Posterior cingulate gyrus (tissue), 11 donors: ENCODE measurements at regions not wholly inside any gene's neighbourhood (a gene's known extent, or its start where the extent isn't known, plus 50 kb on each side); places are given as distances from the start of the nearest gene placed in this dataset.
A peak's percentile ranks its signal among the peaks of the same experiment; 100 is the strongest.

ENCODE experiments used
- DNase-seq, 10 donors: peaks; one replicate each; pipeline versions ENCODE4 v3.0.0 to v3.0.0-alpha.2; 2020 to 2021; ENCODE audit warnings: mixed read lengths in 3 of 10
- intact Hi-C: fragments of 100-400 bp; cut with DNase I; formaldehyde crosslinking; loops from one replicate; pipeline ENCODE4 v1.15.1; 2023

DNA sequence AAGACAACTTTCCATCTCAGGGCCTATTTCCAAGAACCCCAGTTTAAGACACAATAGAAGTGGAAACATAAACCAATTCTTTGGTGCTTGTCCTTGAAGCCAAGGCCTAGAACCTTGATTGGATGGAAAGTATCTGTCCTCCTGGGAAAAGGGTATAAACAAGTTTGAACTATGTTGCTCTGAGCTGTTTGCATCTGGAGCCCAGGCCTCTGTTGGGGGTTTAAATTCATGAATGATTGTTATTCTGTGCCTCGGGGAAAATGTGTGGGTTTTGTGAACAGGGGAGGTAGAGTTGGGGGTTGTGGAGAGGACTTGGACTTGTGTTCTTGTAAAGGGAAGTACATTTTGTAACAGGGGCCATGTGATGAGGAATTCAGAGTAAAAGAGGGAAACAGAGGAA lies 406.1 kb downstream of the SLC4A3 start:
- intact Hi-C loops: no loop called here
- no peak for DNase-seq

DNA sequence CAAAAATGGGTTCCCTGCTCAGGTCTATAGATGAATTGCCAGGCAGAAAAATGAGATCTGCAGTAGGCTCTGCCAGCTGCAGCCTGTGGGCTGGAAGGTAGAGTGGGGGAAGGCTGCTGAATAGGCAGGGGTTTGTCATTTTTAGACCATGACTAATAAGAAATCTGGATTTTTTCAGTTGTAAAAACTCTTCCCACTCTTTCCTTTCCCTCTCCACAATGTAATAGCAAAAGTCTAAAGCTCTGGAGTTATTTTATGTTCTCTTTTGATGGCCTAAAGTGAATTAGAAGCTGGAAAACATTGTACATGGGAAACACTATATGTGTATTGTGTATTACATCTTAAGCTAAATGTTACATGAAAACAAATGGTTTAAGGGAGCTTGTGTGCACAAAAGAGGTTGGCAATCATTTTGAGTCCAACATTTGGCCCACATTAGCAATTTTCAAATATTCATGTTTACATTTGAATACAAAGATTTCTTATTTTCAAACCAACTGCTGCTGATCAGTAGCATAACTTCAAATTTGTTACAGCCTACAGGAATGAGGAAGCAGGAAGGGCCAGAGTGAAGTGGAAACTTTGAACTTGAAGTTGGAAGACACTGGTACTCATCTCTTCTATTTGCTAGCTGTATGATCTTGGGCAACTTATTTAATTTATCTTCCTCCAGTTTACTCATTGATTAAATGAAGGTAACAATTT lies 407.1 kb downstream of the SLC4A3 start:
- intact Hi-C loops: no loop called here
- DNase-seq: peak in 4 of 10 donors; percentile 26 to 87 (median 56)

DNA sequence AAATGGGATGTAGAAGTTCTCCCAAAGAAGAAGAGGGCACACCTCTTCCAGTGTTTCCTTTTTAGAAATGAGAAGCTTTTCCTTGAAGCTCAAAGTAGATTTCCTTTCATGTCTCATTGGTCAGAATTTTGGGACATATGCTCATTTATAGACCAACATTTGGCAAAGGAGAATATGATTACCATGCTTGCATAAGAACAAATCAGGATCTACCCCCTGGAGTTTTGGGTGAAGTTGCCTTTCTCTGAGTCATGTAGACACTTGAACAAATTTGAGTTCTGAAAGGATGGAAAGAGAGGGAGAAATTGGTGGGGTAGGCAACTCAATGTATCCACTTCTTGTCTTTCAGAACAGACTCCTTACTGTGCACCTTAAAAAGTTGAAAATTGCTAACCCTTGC lies 409.0 kb downstream of the SLC4A3 start:
- intact Hi-C loops: no loop called here

DNA sequence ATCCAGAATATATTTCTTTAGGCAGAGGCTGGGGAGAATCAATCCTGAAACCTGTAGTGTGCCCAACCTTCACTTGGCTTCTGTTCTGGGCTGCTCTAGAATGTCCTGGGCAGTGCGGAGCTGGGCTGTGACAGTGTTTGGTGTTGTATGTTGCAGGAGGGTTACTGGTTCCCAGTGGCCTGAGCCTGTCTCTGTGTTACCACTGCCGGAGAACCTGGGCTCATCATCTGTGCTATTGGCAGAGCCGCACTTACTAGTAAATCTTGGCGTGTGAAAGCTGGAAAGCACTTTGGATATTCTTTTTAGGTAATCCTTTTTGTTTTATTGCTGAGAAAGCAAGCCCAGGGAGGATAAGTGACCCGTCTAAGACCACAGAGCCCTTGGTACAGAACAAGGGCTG lies 412.9 kb downstream of the SLC4A3 start:
- intact Hi-C loops: no loop called here
- no peak for DNase-seq

More for the DNA sequence above, 409.0 kb downstream of the SLC4A3 start:
- no peak for DNase-seq

DNA sequence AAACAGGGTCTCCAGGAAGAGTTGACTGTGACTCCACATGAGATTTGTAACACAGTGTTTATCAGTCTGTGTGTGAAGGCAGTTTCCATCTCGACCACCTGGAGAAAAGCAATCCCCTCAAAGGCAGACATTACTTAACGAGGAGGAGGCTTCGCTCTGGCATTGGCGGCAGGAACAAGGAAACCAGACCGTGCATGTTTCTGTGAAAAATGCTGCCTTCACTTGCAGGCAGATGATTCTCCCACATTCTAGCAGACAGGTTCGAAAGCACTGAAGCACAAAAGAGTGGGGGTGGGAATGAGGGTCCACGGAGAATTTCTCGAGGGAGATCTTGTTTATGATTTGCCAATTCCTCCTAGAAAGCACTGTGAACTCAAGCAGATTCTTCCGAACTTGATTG lies 414.0 kb downstream of the SLC4A3 start:
- intact Hi-C loops: no loop called here

DNA sequence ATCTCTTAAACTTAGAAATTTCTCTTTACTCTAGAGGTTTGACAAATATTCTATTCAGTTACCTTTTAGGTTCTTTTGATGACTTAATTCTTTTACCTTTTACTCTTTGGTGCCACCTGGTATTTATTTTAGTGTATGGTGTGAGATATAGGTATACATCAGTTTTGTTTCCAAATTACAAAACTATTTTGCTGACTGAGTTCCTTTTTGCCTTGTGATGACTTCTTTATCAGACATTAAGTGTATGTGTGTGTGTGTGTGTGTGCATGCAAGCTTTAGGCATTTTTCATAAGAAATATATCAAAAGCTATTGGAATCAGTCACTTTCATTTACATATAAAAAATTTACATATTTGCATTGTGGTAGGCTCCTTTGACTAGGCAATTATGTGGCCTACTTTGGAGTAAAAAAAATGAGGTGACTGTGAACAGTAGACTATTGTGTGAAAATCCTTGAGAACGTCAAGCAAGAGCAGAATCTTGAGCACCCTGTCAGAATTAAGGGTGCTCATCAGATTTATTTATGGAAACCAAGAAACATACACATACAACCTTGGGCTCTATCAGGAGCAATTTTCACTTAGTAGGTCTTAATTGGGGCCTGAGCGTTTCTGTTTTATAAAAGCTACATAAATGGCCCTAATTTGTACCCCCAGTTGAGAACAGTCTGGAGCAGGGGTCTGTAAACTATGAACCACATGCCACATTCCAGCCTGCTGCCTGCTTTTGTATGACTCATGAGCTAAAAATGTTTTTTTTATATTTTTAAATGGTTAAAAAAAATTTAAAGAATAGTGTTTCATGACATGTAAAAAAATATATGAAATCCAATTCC lies 415.9 kb downstream of the SLC4A3 start:
- DNase-seq: no peak
- intact Hi-C loops: no loop called here

More for the DNA sequence above, 414.0 kb downstream of the SLC4A3 start:
- no peak for DNase-seq

DNA sequence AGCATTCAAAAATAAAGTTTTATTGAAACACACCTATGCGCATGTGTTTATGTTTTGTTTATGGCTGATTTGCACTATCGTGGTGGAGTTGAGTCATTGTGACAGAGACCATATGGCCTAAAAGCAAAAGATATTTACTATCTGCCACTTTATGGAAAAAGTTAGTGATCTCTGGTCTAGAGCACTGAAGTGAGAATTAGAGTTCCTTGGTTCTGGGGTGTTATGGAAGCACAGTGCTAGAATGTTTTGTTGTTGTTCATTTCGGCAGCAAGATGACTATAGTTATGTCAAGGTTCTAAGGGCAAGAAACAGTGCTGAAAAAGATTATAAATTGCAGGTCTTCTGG lies 416.5 kb downstream of the SLC4A3 start:
- no peak for DNase-seq
- intact Hi-C loops: no loop called here

DNA sequence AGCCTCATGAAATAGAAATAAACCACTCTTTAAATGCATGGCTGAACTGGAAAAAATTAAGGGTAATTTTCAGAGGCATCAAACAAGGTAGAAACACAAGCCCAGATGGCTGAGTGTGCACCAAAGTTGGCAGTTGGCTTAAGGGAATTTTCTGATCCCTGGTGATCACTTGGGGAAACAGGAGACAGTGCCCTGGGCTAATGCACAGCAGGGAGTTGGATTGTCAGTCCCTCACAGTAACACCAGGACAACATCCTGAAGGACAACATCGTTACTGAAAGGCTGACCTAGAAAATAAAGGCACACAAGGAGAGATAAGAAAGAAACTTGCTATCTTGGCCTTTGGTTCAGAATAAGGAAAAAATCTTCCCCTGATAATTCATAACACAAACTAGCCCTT lies 417.0 kb downstream of the SLC4A3 start:
- intact Hi-C loops: no loop called here

DNA sequence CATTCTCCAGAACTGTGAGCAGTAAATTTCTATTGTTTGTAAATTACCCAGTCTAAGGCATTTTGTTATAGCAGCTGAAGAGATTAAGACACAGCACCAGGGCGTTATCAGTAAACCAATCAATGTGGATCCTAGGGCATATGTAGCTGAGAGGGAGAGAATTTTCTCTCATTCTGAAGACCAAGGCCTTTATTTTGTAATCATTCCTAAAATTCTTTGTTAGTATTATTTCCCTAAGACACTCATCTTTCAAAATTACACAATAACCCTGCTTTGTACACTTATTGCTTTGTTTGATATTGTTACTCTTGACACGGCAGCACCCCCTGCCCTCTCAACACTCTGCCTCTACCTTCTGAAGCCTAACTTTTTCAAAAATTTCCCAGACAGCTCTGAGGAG lies 419.1 kb downstream of the SLC4A3 start:
- intact Hi-C loops: no loop called here
- no peak for DNase-seq

More for the DNA sequence above, 417.0 kb downstream of the SLC4A3 start:
- no peak for DNase-seq

DNA sequence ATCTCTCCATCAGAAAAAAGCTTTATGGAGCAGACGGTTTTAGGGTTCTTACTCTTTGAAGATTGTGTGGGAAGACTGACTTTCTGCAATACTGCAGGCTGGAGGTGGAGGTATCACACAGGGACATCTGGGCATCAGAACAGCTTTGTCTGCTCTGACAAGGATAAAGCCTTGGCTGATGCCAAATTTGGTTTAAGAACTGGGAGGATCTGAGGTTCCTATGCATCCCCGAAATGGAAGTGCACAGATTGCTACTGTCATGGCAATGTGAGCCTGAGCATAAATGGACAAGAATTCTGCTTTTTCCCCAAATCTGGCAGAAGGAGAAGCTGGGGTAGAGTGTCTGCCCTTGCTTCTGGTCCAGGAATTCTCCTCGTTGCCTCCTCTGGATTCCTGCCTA lies 424.3 kb downstream of the SLC4A3 start:
- intact Hi-C loops: no loop called here
- peak in 4 of 10 donors; percentile 21 to 77 (median 36) for DNase-seq

DNA sequence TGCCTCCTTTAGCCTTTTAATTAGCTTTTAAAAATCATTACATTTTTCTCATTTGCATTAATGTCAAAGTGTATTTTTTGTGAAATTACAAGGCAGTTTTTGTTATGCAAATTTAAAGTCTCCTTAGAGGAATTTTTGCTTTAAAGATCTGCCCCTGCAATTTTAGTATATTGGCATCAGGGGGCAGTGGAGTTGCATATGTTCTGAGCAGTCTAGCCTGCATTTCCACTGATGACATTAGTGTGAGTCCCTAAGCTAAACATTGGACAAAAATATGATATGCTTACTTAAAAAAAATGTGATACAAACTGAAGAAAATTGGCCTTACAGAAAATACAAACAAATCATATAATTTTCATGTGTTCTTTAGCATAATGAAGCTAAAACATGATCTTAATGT lies 426.5 kb downstream of the SLC4A3 start:
- DNase-seq: no peak
- intact Hi-C loops: no loop called here

DNA sequence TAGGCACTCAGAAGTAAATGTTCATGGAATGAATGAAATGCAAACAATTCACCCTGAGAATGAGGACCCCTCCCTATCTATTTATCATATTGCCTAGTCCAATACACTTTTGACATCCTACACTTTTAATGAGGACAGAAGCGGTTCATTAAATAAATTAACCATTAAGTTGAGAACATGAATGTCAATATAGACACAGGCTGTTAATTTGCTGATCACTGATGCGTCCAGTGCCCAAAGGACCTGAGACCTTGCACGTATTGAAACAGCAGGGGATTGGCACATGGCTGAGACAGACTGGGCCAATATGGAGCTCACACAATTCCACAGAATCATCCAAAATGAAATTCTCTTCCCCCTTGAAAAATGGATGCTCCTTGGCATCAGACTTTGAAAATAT lies 430.0 kb downstream of the SLC4A3 start:
- intact Hi-C loops: no loop called here
- no peak for DNase-seq

DNA sequence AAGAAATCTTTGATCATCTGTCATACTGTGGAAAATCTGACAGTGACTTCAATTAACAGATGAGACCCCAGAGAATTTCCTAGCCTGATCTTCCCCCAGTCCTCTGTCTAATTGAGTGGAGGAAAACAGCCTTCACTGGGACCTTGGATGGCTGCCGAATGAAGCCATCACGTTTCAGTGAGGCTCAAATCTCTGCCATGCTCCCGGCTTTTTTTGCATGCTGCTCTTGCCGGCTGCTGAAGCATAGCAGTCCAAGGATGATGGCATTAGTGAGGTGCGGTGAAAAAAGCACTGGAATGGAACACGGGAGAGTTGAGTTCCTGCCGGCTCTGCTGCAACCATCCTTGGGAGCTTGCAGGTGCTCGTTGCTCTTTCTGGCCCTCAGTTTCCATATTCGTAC lies 430.5 kb downstream of the SLC4A3 start:
- DNase-seq: no peak
- intact Hi-C loops: no loop called here

DNA sequence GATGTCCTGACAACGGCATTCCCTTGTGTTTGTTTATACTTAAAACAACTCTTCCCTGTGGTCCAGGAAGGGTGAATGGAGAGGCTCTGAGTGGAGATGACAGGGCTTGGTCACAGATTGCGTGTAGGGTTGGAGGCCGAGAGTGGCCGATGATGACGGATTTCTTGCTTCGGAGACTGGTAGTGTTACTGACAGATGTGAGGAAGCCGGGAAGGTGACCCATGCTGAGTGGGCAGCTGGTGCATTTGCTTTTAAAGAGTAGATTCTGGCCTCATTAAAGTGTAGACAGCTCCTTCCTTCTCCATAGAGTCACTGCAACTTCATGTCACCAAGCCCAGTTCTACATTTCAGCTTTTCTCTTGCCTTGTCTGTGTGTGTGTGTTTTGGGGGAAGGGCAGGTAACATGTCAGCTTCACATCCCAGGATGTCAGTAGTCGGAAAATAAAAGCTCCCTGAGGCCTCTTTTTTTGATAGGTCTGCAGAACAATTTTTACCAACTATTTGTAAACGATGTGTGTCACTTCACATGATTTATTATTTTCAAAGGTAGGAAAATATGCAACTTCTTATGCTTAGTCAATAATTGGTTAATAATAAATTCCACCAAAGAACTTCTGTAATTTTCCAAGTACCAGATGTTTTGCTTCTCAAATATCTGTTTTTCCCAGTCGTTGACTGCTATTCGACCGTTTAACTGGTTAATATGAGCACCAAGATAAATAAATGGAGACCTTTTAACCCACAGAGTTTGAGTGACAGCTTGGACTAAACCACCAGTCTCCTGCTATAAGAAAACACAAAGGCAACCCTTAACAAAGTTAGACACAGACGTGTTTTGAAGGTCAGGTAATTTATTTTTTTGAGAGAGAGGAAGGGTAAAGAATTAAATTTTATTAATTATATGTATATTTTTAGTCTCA lies 436.9 kb downstream of the SLC4A3 start:
- intact Hi-C loops: no loop called here

DNA sequence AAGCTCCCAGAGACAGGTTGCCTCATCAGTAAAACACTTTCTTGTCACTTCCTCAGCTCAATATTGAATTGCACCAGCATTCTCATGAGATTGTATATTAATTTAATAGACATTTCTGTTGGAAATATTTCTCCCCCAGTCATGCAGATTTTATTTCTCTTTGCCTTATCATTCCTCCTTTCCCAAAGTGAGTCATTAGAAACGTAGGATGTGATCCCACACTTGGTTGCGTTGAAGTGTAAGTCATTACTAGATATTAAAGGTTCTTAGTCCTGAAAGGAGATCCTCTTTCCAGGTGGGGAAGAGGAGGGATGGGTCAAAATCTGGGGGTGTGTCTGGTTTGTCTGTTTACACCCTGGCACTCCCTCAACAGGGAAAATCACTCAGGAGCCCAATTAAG lies 438.2 kb downstream of the SLC4A3 start:
- intact Hi-C loops: no loop called here
- no peak for DNase-seq

More for the DNA sequence above, 436.9 kb downstream of the SLC4A3 start:
- no peak for DNase-seq

DNA sequence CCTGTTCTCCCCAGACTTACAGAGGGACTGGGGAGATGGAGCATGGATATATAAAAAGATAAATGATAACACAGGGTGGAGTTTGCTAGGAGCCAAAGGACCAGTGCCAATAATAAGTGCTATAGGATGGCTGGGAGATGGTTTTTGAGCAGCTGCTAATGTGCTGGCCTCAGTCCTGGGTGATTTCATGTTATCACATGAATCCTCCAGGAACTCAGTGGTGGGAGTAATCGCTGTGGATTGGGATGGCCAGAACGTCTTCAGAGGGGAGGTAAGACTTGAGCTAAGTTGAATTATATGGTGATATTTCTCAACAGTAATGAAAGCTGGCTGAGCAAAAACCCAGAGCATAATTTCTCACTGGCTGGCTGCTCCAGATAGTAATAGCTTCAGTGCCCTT lies 441.4 kb downstream of the SLC4A3 start:
- intact Hi-C loops: no loop called here
- DNase-seq: no peak

DNA sequence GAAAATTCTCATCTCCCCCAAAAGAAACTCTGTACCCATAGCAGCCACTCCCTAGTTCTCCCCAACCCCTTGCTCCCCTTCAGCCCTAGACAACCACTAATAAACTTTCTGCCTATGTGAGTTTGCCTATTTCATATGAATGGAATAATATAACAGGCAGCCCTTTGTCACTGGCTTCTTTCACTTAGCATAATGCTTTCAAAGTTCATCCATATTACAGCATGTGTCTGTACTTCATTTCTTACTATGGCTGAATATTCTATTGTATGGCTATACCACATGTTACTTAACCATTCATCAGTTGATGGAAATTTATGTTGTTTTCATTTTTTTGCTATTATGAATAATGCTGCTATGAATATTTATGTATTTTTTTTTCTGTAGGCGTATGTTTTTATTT lies 442.9 kb downstream of the SLC4A3 start:
- DNase-seq: no peak
- intact Hi-C loops: no loop called here

DNA sequence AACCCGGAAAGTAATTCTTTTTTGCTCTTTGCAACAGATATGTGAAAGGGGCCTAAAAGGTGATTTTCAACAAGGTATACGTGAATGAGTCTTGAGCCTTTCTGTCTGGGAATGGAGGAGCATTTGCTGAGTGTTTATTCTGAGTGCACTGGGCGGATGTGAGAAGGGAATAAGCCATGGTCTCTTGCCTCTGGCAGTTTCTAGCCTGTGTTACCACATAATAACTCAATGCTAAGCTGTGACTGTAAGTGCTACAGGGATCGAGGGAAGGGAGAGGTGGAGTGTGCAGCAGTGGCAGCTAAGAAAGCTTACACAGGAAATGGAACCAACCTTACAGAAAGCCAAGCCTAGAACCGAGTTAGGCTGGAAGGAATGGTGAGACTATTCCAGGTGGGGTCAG lies 444.3 kb downstream of the SLC4A3 start:
- no peak for DNase-seq
- intact Hi-C loops: no loop called here

DNA sequence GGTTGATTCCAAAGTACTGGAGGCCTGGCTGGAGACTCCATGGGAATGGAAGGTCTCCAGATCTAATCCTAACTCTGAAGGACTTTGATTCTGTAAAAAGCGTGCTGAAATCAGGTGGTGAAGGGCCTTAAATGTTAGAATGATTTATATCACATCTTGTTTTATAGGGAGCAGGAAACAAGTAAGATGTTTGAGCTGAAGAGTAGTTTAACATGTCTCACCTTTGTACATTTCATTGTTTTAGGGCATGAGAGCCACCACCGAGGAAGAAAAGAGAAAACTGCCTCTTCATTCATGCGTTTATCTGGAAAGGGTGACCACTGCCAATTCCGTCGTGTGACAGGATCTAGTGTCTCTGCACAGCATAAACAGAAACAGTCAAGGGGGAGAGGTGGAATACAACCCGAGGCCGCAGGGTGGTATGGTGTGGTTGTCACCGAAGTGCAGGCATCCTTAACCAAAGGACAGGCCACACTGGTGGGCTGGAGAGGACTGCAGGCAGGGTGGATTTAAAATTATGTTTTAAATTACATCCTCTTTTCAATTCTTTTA lies 445.3 kb downstream of the SLC4A3 start:
- no peak for DNase-seq
- intact Hi-C loops: no loop called here

DNA sequence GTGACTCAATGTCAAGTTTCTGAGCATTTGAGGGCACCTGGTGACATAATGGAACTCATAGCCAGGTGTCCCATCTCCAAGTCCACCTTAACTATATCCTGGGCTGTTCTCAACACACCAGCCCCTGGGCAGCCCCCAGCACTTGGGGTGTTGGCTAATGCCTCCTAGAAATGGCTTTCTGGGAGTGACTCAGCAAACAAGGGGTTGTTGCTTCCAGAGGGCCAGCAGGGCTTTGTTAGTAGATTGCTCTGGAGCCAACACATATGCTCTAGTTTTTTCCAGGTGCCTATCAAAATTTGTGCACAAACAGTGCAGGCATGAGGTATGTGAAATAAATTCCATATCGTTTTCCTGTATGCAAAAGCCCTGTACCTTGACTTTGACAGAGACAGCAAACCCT lies 448.4 kb downstream of the SLC4A3 start:
- DNase-seq: no peak
- intact Hi-C loops: no loop called here

DNA sequence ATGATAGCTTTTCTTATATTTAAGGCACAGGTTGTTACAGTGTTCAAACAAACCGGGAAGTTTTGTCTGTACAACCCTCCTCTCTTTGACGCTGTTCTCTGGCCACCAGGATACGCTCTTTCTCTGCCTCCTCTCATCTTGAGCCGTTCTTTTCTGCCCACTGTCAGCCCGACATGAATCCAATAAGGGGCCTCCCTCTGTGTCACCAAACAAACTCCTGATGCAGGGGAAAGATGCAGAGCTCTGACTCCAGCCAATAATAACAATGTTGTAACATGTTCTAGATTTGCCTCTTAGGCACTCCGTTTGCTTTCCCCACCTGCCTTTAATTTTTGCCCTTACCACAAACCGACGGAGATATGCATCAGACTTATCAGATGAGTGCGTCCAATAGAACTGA lies 449.3 kb downstream of the SLC4A3 start:
- no peak for DNase-seq
- intact Hi-C loops: no loop called here
